COLO668 (cell line): ENCODE measurements at regions not wholly inside any gene's neighbourhood (a gene's known extent, or its start where the extent isn't known, plus 50 kb on each side); places are given as distances from the start of the nearest gene placed in this dataset.

ENCODE experiments used
- DNase-seq: peaks from one replicate; lab custom pipeline; 2025; ENCODE audit not compliant: unreplicated experiment; lab: John Stamatoyannopoulos, UW

DNA sequence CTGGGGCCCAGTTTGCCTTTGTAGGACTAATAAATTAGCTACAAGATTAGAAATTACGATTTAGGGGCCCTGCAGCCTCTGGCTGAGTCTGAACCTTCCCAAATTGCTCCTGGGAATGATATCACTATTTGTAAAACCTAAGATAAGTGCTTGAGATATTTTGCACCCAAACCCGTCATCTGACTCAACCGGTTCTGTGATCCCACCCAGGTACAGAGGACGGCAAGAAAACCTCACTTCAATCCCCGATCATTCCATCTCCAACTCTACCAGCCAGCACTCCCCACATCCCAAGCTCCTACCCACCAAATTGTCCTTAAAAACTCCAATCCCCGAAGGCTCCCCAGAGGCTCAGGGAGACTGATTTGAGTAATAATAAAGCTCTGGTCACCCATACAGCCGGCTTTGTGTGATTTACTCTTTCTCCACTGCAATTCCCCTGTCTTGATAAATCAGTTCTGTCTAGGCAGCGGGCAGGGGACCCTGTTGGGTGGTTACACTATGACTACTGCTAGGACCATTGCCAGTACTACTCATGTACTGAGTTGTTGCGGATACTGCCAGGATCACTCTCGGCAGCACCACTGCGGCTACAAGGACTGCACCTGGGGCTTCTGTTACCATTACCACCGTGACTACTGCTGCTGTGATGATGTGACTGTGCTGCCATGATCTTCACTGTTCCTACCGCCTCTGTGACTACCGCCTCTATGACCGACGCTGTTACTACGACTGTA lies 73.1 kb downstream of the IRF8 start:
- DNase-seq: no peak

GRCh38 chr16:85974428-85975375 lies 75.7 kb downstream of the IRF8 start:
- no peak for DNase-seq

DNA sequence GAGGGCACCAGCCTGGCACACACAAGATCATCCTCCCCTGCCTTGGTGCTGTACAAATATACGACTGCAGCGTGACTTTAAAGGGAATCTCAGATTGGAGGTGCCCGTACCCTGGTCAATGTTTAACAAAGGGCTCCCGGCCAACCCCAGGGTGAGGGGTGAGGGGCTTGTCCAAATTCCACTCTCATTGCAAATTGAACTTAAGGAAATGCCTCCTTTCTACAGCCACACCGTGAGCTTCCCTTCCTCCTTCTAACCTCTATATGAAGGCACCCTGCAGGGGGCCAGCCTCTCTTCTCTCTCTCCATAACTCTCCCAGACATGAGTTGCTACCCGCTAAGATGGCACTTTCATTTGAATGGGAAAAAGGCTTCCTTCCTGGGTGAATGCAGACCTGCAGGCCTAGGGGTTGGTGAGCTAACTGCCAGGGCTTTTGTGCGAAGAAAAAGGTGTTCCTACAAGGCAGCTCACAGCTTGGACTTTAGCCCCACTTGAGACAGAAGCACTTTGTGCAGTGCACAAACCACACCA lies 76.6 kb downstream of the IRF8 start:
- DNase-seq: no peak

DNA sequence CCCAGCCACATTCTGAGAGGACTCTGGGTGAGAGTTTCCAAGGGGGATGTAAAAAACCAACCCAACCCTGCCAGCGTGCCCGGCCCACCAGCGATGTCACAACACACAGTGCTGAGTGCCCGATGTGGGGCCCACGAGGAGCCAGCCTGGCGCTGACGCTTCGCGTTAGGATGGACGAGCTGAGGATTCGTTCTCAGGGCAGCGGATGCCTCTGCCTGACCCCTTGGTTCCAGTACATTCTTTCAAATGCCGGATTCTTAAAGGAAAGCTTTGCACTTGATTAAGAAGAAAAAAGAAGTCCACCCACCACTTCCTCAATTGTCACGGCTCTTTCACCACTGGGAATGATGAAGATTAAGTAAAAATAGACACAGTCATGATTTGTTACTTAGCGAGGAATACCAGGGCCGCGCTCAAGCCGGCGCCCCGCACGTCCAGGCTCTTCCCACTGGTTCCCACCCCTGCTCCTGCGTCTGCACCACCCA lies 79.4 kb downstream of the IRF8 start:
- DNase-seq: no peak

GRCh38 chr16:85978976-85979375 lies 80.0 kb downstream of the IRF8 start:
- DNase-seq: no peak

- no peak for DNase-seq
Observed at GRCh38 chr16:85979605-85980004, 80.6 kb downstream of the IRF8 start.

DNA sequence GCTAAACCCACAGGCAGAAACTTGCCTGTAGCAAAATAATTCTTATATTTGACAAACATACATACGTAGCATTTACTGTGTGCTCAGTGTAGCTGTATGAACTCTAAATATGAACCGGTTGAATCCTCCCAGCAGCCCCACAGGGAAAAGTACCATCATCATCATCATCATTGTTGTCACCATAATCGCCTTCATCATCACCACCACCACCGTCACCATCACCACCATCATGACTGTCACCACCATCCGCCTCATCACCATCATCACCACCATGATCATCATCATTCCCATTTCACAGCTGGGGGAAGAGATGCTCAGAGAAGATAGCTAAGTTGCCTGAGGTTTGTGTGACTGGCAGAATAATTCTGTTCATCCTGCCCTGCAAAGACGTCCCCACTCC lies 81.7 kb downstream of the IRF8 start:
- DNase-seq: no peak

GRCh38 chr16:85981826-85982562 lies 83.0 kb downstream of the IRF8 start:
- no peak for DNase-seq

- no peak for DNase-seq
Observed at GRCh38 chr16:85982563-85982939, 83.6 kb downstream of the IRF8 start.

- no peak for DNase-seq
Observed at GRCh38 chr16:85983064-85983463, 84.1 kb downstream of the IRF8 start.

GRCh38 chr16:85983606-85984230 lies 84.8 kb downstream of the IRF8 start:
- no peak for DNase-seq

DNA sequence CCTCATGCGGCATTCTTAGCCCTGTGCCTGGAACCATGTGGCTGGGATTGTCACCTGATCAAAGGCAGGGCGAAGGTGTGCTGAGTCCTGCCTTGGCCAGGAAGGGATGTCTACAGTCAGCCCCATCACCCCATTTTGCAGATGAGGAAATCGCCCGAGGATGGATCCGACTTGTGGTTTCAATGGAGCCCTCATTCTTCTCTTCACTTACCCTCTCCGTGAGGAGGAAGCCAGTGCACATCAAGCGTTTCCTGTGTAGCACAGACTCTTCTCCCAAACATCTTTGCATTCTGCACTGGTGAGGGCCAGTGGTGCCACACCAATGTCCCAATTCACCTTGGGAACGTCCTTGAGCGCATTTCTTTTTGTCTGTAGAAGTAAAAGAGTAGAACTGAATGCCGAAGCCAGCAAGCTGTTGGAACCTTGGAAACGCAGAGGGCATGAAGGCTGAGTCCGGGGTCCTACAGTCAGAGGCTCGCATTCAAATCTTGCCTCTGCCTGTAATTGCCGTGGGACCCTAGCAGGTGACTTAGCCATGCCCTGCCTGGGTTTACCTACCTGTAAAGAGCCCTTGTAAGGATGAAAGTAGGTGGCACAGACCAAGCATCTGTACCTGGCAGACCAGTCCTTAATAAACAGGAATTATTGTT lies 85.4 kb downstream of the IRF8 start:
- no peak for DNase-seq

- no peak for DNase-seq
Observed at GRCh38 chr16:85984947-85985451, 86.0 kb downstream of the IRF8 start.

DNA sequence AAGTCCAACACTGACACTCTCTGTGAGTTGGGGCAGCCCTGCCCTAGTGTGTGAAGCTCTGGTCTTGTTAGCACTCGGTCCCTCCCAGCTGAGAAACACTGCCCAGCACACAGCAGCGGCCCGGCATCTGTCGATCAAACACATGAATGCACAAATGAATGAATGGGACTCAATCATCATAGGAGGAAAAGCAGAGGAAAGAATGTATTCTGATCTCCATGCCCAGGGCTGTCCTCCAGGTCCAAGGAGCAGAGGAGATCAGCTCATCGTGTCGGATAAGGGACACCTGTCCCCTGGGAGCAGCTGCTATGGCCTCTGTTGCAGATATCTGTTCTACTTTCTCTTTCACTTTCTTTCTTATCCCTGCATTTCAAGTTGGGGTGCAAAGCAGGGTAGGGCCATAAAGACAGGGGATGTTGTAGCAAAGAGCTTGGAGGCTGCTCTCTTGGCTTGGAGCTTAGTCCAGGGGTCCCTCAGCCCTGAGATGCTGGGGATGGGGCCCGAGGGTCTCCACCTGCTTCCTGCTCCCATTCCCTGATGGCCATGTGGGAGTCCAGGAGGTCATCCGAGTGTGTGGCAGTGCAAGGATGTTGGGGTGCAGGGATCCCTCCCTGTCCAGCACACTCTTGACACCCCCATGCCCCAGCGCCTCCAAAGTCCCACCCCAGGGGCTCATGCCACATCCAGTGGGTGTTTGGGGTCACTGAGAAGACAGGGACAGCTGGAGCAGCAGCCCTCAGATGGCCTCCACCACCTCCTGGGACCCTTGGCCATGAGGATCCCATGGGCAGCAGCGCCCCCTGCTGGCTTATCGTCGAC lies 88.2 kb downstream of the IRF8 start:
- DNase-seq: peak; percentile 12

DNA sequence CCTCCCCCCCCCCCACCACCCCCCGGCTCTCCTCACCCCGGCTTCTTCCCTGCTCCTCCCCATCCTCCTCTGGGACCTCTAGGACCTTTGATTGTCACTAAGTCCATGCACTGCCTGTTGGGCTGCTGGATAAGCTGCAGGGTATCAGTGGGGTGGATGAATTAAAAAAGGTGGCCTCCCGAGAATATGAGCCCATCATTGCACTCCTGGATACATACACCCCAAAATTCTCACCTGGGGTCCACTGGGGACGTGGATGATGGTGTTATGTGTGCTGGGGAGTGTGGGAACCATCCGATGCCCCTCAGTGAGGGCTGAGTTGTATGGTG lies 88.8 kb downstream of the IRF8 start:
- DNase-seq: no peak

GRCh38 chr16:85988306-85988705 lies 89.3 kb downstream of the IRF8 start:
- DNase-seq: no peak

DNA sequence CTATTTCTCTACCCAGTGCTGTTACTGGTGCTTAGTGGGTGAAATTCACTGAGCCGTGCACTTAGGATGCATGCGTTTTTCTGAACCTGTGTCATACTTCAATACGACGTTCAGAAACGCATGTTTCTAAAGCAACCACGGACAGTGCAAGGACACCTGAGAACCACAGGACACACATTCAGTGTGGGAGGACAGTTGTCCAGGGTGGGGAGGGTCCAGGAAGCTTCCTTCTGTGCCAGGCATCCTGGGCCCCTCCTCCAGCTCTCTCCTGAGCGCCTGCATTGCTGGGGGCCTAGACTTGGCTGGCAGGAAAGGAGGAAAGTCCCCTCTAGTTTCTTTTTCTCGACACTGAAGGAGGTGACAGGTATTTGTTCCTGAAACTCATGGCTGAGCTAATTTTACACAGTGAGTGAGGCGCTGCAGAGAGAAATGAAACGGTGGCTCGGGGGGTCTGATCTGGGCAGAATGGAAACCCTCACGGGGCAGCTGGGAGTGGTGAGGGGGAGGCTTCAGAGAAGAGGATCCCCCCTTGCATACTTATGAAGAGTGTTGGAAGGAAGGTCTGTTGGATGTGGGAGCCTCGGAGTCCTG lies 89.9 kb downstream of the IRF8 start:
- DNase-seq: no peak

DNA sequence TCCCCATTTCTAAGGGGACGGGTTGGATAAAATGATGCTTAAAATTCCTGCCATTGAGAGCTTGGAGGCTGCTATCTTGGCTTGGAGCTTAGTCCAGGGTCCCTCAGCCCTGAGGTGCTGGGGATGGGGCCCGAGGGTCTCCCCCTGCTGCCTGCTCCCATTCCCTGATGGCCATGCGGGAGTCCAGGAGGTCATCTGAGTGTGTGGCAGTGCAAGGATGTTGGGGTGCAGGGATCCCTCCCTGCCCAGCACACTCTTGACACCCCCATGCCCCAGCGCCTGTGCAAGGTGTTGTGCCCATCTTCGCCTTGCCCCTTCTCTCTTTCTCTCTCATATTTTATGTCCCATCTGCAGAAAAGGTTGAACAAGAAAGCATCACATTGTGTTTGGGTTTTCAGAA lies 90.4 kb downstream of the IRF8 start:
- DNase-seq: no peak
